ENCODE measurements at regions not wholly inside any gene's neighbourhood (a gene's known extent, or its start where the extent isn't known, plus 50 kb on each side); places are given as distances from the start of the nearest gene placed in this dataset.

- DNase-seq (ENCODE audit: low spot score in 2 of 2), result no peak
- no peak for FAIRE-seq
These were observed 381.6 kb downstream of the VRK1 start for GRCh38 chr14:97178781-97179180.

- DNase-seq (ENCODE audit: low spot score in 2 of 2) (no peak), FAIRE-seq (no peak)
These were observed 382.4 kb downstream of the VRK1 start for GRCh38 chr14:97179573-97179972.

DNA sequence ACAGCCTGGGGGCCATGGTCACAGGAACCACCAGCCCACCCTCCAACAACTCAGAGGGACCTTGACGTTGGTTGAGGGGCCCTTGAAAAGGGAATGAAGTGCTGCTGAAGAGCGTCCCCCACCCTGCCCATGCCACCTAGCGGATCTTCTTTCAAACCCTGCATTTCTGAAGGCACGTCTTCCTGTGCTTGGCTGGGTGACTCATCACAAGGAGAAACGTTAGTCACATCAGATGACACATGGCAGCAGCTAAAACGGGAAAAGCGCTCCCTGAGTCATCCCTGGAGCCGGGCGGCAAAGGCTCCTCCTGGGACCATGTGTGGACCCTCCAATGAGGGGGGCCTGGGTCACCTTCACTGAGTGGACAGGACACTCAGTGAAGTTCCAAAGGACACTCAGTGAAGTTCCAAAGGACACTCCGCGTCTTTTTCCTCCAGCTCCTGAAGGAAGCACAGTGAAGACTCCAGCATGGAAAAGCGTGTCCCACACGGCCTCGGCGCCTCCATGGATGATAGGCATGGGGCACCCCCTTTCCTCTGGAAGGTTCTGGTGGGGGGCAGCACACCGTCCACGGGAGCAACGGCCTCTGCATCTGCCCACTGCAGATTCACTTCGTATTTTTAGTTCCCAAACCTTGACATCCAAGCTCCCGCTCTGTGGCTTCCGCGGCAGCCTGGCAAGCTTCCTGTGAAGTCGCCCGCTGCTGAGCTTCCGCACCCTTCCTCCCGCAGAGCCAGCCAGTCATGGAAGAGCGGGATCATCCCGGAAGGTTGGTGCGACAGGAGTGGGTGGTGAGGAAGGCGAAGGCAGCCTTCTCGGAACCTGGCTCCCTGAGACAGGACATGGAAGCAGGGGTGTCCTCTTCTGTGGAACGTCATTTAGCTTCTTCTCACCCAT is 383.4 kb downstream of the VRK1 start:
- DNase-seq (ENCODE audit: low spot score in 2 of 2) (peak in 1 of 2 donors; percentile 9), FAIRE-seq (no peak)

- FAIRE-seq, result no peak
These were observed 388.0 kb downstream of the VRK1 start for GRCh38 chr14:97185186-97185585.

DNA sequence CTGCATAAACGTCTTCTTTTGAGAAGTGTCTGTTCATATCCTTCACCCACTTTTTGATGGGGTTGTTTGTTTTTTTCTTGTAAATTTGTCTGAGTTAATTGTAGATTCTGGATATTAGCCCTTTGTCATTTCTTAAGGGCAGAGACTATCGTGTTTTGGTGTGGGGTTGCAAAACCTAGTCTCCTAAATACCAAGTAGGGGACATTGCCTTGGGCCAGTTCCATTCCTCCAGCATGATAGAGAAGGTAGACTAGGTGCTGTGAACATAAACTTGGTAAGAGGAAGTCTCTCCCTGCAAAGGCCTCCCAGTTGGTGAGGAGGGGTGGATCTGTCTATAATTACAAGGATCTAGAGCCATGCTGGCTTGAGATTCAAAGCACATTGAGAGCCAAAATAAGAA is 390.7 kb downstream of the VRK1 start:
- DNase-seq (ENCODE audit: low spot score in 2 of 2) (no peak), FAIRE-seq (no peak)

More at GRCh38 chr14:97185186-97185585, 388.0 kb downstream of the VRK1 start:
- no peak for DNase-seq (ENCODE audit: low spot score in 2 of 2)

GRCh38 chr14:97196336-97196735 is 399.2 kb downstream of the VRK1 start:
- DNase-seq (ENCODE audit: low spot score in 2 of 2), result no peak
- FAIRE-seq, result no peak

- no peak for DNase-seq (ENCODE audit: low spot score in 2 of 2)
- FAIRE-seq, result no peak
These were observed 401.6 kb downstream of the VRK1 start for GRCh38 chr14:97198813-97199212.

DNA sequence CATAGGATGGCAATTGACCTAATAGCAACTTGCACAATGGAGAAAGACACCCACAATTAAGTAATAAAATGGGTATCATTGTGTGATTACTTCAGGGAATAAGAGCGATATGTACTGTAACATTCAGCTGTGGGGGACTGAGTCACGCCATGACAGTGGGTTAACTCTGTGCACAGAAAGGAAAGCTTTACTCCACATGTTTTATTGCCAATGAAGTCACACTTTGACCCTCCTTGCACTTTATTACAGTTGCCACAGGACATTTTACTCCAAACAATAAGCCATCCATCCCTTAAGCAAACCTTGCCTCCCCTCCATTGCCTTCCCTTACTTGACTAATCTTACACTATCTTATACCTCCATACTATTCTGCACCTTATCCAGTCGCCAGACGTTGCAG is 403.1 kb downstream of the VRK1 start:
- FAIRE-seq (no peak), DNase-seq (ENCODE audit: low spot score in 2 of 2) (no peak)

GRCh38 chr14:97206916-97207315 is 409.7 kb downstream of the VRK1 start:
- DNase-seq (ENCODE audit: low spot score in 2 of 2) (no peak), FAIRE-seq (no peak)

- no peak for DNase-seq (ENCODE audit: low spot score in 2 of 2)
- FAIRE-seq, result no peak
These were observed 413.0 kb downstream of the VRK1 start for GRCh38 chr14:97210202-97210601.

DNA sequence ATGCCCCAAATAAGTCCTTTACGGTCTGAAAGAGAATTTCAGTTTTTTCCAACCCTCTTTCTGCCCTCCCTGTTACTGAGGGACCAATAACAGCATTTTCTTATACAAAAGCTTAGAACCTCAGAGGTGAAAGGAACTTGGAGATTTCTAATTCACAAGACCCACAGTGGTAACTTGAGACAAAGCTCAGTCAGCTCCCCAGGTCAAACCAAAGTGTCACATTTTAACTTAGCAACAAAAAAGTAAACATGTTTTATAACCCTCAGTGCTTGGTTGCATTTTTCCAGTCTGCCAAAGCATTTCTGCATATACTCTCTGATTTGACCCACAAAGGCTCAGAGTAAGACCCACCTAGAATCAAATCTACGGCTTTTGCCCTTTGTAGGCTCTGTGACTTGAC is 415.2 kb downstream of the VRK1 start:
- DNase-seq (ENCODE audit: low spot score in 2 of 2) (no peak), FAIRE-seq (no peak)

- no peak for DNase-seq (ENCODE audit: low spot score in 2 of 2)
- FAIRE-seq, result no peak
These were observed 416.5 kb downstream of the VRK1 start for GRCh38 chr14:97213720-97214119.

- no peak for DNase-seq (ENCODE audit: low spot score in 2 of 2)
These were observed 418.2 kb downstream of the VRK1 start for GRCh38 chr14:97215263-97215969.

GRCh38 chr14:97217111-97217885 is 420.1 kb downstream of the VRK1 start:
- FAIRE-seq (no peak), DNase-seq (ENCODE audit: low spot score in 2 of 2) (no peak)

More at GRCh38 chr14:97215263-97215969, 418.2 kb downstream of the VRK1 start:
- no peak for FAIRE-seq

DNA sequence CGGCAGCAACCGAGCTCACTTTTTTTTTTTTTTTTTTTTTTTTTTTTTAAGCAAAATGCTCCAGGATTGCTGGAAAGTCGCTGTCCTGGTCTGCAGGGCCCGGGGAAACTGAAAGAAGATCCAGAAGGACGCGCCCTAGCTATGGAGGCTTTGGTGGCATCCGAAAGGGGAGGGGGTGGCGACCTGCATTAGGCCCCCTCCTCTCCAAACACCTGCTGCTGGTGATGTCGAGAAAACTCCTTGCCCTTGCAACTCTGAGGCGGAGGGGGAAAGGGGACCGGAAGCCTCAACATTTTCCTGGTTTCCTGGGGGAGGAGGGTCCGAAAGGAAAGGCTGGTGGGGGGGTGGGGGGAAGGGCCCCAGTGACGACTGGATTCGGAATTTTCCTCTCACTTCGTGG is 421.1 kb downstream of the VRK1 start:
- no peak for DNase-seq (ENCODE audit: low spot score in 2 of 2)
- no peak for FAIRE-seq

GRCh38 chr14:97218691-97219430 is 421.7 kb downstream of the VRK1 start:
- FAIRE-seq, result no peak

DNA sequence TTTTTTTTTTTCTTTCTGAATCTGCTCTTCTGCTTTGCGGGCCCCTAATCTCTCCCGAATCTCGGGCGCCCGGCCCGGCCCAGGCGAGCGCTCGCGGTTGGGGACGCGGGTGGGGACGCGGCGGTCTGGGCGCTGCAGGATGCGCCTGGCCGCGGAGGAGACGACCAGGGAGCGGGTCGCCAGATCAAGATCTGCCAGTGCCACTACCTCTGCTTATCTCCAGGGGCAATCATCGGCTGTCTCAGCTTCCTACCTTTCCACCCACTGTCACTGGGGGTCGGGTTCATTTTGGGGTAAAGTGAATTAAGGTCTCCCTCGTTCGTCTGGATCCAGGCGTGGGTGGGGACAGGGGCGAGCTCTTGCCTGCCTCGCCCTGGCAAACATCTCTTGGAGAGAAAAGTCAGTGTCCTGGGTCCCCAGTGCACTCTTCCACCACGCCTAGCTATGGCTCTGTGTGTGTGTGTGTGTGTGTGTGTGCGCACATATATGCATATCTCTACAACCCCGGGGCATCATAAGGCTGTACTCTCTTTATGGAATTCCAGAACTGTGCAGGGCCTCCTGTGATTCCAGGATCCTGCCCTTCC is 422.3 kb downstream of the VRK1 start:
- DNase-seq (ENCODE audit: low spot score in 2 of 2) (no peak), FAIRE-seq (no peak)

More at GRCh38 chr14:97218691-97219430, 421.7 kb downstream of the VRK1 start:
- DNase-seq (ENCODE audit: low spot score in 2 of 2), result peak; percentile 11 to 12

- FAIRE-seq (no peak), DNase-seq (ENCODE audit: low spot score in 2 of 2) (no peak)
These were observed 424.5 kb downstream of the VRK1 start for GRCh38 chr14:97221572-97222285.

DNA sequence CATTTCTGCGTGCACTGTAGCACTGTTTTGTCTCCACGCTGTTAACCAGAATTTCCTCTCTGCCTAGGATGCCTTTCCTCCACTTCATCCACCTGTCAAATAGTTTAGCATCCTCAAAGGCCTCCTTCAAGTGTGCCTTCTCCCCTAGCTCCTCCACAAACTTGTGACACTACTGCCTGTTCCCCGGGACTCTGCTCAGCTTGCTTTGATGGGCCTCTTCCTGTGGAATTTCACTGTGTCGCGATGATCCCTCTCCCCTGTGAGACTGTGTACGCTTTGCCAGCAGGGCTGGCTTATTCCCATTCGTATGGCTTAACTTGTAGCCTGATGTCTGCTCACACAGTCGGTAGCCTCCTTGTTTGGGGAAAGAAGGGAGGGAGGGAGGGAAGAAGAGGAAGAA is 426.8 kb downstream of the VRK1 start:
- DNase-seq (ENCODE audit: low spot score in 2 of 2), result no peak
- FAIRE-seq, result no peak
